Stomach (tissue), 8 donors: ENCODE measurements at regions not wholly inside any gene's neighbourhood (a gene's known extent, or its start where the extent isn't known, plus 50 kb on each side); places are given as distances from the start of the nearest gene placed in this dataset.

ENCODE experiments used
- DNase-seq, 2 donors: peaks; one replicate each; pipeline versions ENCODE4 v3.0.0 to v3.0.0-alpha.2; 2013 to 2019
- H3K27ac ChIP-seq, 5 donors: fragments of 200-600 bp in 4 of 5; sonication (generic) in 4 of 5; one replicate each; pipeline ENCODE4 v1.5.1; 2013 to 2019; ENCODE audit warnings: mild to moderate bottlenecking in 1 of 5, moderate library complexity in 1 of 5
- H3K27me3 ChIP-seq, 3 donors: fragments of 200-600 bp; sonication (generic); one replicate each; pipeline ENCODE4 v1.5.1; 2017 to 2019; ENCODE audit warnings: mixed run types in 1 of 3
- H3K36me3 ChIP-seq, 4 donors: fragments of 200-600 bp; sonication (generic); 1 replicate in 3 of 4; 2 replicates in 1 of 4; pipeline ENCODE4 v1.5.1; 2016 to 2019
- H3K4me1 ChIP-seq, 4 donors: fragments of 200-600 bp; sonication (generic); one replicate each; pipeline ENCODE4 v1.5.1; 2016 to 2019
- H3K4me3 ChIP-seq, 4 donors: fragments of 200-600 bp; sonication (generic) in 3 of 4; one replicate each; pipeline ENCODE4 v1.5.1; 2016 to 2019; ENCODE audit warnings: mild to moderate bottlenecking in 1 of 4
- H3K9me3 ChIP-seq, 4 donors: fragments of 200-600 bp; sonication (generic); one replicate each; pipeline ENCODE4 v1.5.1; 2016 to 2019
- CTCF ChIP-seq, 7 experiments: fragments of 450-650 bp in 4 of 7; fragments of 200-600 bp in 3 of 7; sonication (generic) in 3 of 7; IDR thresholded peaks; one replicate each; pipeline ENCODE4 v1.5.1; 2016 to 2019; ENCODE audit warnings: antibody characterized with exemption in 7 of 7, control low read depth in 2 of 7, mild to moderate bottlenecking in 1 of 7
- EP300 ChIP-seq: sonication (generic); formaldehyde crosslinking; IDR thresholded peaks from one replicate; pipeline ENCODE4 v1.6.1; 2017; ENCODE audit warnings: antibody characterized with exemption
- POLR2A ChIP-seq, 4 donors: fragments of 450-650 bp; IDR thresholded peaks; one replicate each; pipeline ENCODE4 v1.6.1; 2016; ENCODE audit warnings: antibody characterized with exemption in 4 of 4, control low read depth in 2 of 4, mild to moderate bottlenecking in 1 of 4, moderate library complexity in 1 of 4
- POLR2AphosphoS5 ChIP-seq, 3 donors: sonication (generic); formaldehyde crosslinking; IDR thresholded peaks; one replicate each; pipeline ENCODE4 v1.6.1; 2016; ENCODE audit warnings: antibody characterized with exemption in 3 of 3
- WGBS, 5 donors: extraction: QIAGEN DNeasy Blood & Tissue Kit in 3 of 5; methylation state at CpG; one replicate each; pipeline versions ENCODE4 v1.1.5 to v1.1.7; 2013 to 2018; 5-methylcytosine and 5-hydroxymethylcytosine counted together
- intact Hi-C: fragments of 100-400 bp; cut with DNase I; formaldehyde crosslinking; loops from one replicate; pipeline ENCODE4 v1.15.1; 2023; ENCODE audit warnings: low total_unique reads
- donor health status: healthy with polysubstance abuse.
- donor health status: Bipolar disorder and iron deficiency.
- donor health status: healthy.

GRCh38 chr5:54366707-54367106 lies 56.3 kb upstream of the ARL15 start:
- Histone ChIP-seq H3K4me3 (no peak overlapping the region), H3K9me3 (no peaks in the 10 kb centered on the region), H3K27ac (no peak overlapping the region), H3K36me3 (no peaks in the 10 kb centered on the region), H3K27me3 (no peaks in the 10 kb centered on the region), H3K4me1 (peaks cover 0 to 9% (median 7%) of the 10 kb centered on the region in 4 donors)
- no peak for TF ChIP-seq POLR2A (IDR thresholded peaks at IDR 0.05)
- TF ChIP-seq POLR2AphosphoS5 (IDR thresholded peaks at IDR 0.05), result no peak
- TF ChIP-seq CTCF (IDR thresholded peaks at IDR 0.05), result no peak
- TF ChIP-seq EP300, result no peak
- intact Hi-C loops, result no loop called here
- no peak for DNase-seq

- H3K27me3 ChIP-seq, result no peaks in the 10 kb centered on the region
- TF ChIP-seq CTCF (IDR thresholded peaks at IDR 0.05), result no peak
- no peak for TF ChIP-seq EP300
- no peak for DNase-seq
- no peaks in the 10 kb centered on the region for H3K9me3 ChIP-seq
- no peak overlapping the region for H3K27ac ChIP-seq
- no peaks in the 10 kb centered on the region for H3K36me3 ChIP-seq
- intact Hi-C loops, result no loop called here
- H3K4me3 ChIP-seq, result no peak overlapping the region
- H3K4me1 ChIP-seq, result peaks cover 0 to 27% (median 18%) of the 10 kb centered on the region in 4 donors
These were observed 53.3 kb upstream of the ARL15 start for GRCh38 chr5:54363669-54364068.

GRCh38 chr5:54362992-54363625 lies 52.7 kb upstream of the ARL15 start:
- intact Hi-C loops, result no loop called here
- H3K4me3 ChIP-seq, result no peak overlapping the region
- H3K27me3 ChIP-seq, result no peaks in the 10 kb centered on the region
- H3K27ac ChIP-seq, result no peak overlapping the region
- DNase-seq, result no peak
- TF ChIP-seq EP300, result no peak
- no peak for TF ChIP-seq POLR2A (IDR thresholded peaks at IDR 0.05)
- H3K4me1 ChIP-seq, result peaks cover 0 to 27% (median 18%) of the 10 kb centered on the region in 4 donors
- no peaks in the 10 kb centered on the region for H3K9me3 ChIP-seq
- H3K36me3 ChIP-seq, result no peaks in the 10 kb centered on the region

GRCh38 chr5:54362434-54362833 lies 52.1 kb upstream of the ARL15 start:
- intact Hi-C loops, result no loop called here
- TF ChIP-seq EP300 (no peak), POLR2AphosphoS5 (IDR thresholded peaks at IDR 0.05) (no peak), POLR2A (IDR thresholded peaks at IDR 0.05) (no peak), CTCF (IDR thresholded peaks at IDR 0.05) (no peak)
- Histone ChIP-seq H3K36me3 (no peaks in the 10 kb centered on the region), H3K27me3 (no peaks in the 10 kb centered on the region), H3K4me1 (peaks cover 0 to 27% (median 18%) of the 10 kb centered on the region in 4 donors), H3K4me3 (no peak overlapping the region), H3K27ac (no peak overlapping the region), H3K9me3 (no peaks in the 10 kb centered on the region)
- 45 to 63% (median 53%) methylated on average over 2 of the region's 2 CpGs for WGBS, 5 donors
- DNase-seq, result no peak

GRCh38 chr5:54361691-54362411 lies 51.5 kb upstream of the ARL15 start:
- Histone ChIP-seq H3K4me3 (no peak overlapping the region), H3K9me3 (no peaks in the 10 kb centered on the region), H3K27me3 (no peaks in the 10 kb centered on the region), H3K27ac (peak overlapping the region in 1 of 5 donors; percentile 16), H3K36me3 (no peaks in the 10 kb centered on the region), H3K4me1 (peaks cover 0 to 27% (median 18%) of the 10 kb centered on the region in 4 donors)
- no peak for TF ChIP-seq POLR2AphosphoS5 (IDR thresholded peaks at IDR 0.05)
- TF ChIP-seq CTCF (IDR thresholded peaks at IDR 0.05), result no peak
- TF ChIP-seq POLR2A (IDR thresholded peaks at IDR 0.05), result no peak
- no peak for TF ChIP-seq EP300
- 32 to 57% (median 47%) methylated on average over 6 of the region's 6 CpGs for WGBS, 5 donors
- peak; percentile 37 to 42 for DNase-seq
- intact Hi-C loops, result no loop called here
